ENCODE measurements at regions not wholly inside any gene's neighbourhood (a gene's known extent, or its start where the extent isn't known, plus 50 kb on each side); places are given as distances from the start of the nearest gene placed in this dataset.
"Not testable (repeated sequence)": the region's sequence is repeated elsewhere in the genome, so short reads cannot be mapped to it uniquely, and the experiment has no call there.

- TF ChIP-seq POLR2A, CTCF (IDR thresholded peaks at IDR 0.05): not testable (repeated sequence)
Measured at GRCh38 chr5:124609685-124610084, 136.8 kb downstream of the ZNF608 start.
